Inflammatory macrophage treated with lipopolysaccharide for 4 hours (primary cell): ENCODE measurements at regions not wholly inside any gene's neighbourhood (a gene's known extent, or its start where the extent isn't known, plus 50 kb on each side); places are given as distances from the start of the nearest gene placed in this dataset.
"Not testable (repeated sequence)": the region's sequence is repeated elsewhere in the genome, so short reads cannot be mapped to it uniquely, and the experiment has no call there.

Source experiments
- DNase-seq: peaks from one replicate; pipeline ENCODE4 v3.0.0-alpha.2; 2020

GRCh38 chr5:172525307-172525995, 71.1 kb upstream of the SH3PXD2B start:
- no peak for DNase-seq

GRCh38 chr5:172524573-172525021, 70.3 kb upstream of the SH3PXD2B start:
- DNase-seq: no peak

GRCh38 chr5:172523146-172523745, 68.9 kb upstream of the SH3PXD2B start:
- DNase-seq: no peak

DNA sequence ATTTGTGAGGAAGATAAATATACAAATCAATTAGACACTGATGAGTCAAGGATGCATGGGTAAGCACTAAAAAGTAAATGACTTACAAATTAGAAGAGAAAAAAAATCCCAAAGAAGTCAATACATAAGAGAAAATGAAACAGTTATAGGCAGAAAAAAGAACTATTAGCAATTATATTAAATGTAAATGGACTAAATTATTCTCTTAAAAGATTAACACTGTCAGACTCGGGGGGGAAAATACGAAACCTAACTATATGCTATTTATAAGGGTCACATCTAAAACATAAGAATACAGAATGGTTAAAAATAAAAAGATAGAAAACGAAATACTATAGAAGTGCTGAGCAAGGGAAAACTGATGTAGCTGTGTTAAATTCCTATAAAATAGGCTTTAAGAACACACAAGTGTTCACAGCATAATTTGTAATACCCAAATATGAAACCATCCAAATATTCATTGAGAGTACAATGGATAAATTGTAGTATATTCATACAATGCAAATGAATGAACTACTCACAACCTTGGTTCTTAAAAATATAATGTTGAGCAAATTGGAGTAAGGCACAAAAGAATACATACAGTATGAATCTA, 67.1 kb upstream of the SH3PXD2B start:
- DNase-seq: no peak

DNA sequence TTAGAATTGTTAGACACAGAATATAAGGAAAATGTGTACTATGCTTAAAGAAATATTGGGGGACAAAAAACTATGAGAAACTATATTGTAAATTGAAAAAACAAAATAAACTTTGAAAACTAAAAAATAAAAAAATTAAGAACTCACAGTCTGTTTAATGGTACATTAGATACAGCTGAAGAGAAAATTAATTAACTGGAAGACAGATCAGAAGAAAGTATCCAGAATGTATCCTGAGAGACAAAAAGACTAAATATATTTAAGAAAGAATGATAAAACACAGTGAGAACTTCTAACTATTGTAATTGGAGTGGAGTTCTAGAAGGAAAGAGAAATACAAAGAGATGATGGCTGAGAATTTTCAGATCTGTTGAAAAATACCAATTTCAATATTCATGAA, 57.6 kb upstream of the SH3PXD2B start:
- DNase-seq: no peak

DNA sequence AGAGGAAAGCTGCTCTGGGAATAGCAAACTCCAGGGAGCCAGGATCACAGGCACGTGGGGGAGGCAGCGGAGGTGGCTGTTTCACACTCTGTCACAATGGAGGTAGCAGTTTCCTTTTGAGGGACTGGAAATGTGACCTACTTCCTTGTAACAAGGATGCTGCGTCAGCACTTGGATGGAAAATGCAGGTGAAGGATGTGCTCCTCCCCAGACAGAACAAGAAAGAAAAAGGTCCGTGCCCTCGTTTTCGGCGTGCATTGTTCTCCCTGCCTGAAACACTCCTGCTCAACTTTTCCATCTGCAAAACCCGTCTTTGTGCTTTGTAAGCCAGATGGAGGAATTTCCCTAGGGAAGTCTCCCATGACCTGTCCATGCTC, 55.1 kb upstream of the SH3PXD2B start:
- no peak for DNase-seq

- DNase-seq: no peak
Measured at GRCh38 chr5:172508471-172509404, 54.4 kb upstream of the SH3PXD2B start.

DNA sequence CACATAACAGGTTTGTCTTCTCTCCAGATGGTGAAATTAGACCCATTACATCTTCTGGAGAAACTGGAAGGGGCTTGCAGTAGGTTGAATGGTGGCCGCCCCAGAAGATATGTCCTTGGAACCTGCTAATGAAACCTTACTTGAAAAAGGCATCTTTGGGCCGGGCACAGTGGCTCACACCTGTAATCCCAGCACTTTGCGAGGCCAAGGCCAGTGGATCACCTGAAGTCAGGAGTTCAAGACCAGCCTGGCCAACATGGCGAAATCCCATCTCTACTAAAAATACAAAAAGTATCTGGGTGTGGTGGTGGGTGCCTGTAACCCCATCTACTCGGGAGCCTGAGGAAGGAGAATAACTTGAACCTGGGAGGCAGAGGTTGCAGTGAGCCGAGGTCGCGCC, 53.2 kb upstream of the SH3PXD2B start:
- not testable (repeated sequence) for DNase-seq

DNA sequence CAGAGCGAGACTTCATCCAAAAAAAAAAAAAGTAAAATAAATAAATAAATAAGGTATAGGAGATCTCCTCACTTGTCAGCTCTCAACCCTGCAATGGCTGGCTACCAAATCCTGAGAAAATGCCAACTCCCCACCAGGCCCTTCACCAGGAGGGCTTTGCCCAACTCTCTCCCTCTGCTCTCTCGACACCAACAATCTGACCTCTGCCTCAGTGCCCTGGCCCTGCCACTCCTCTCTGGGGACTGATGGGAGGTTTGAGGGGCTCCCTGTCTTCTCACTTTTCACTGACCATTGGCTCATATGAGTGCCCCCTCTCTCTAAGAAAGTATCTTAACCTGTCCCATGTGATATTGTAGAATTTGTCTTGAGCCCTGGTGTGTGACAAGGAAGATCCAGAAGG, 52.6 kb upstream of the SH3PXD2B start:
- no peak for DNase-seq

DNA sequence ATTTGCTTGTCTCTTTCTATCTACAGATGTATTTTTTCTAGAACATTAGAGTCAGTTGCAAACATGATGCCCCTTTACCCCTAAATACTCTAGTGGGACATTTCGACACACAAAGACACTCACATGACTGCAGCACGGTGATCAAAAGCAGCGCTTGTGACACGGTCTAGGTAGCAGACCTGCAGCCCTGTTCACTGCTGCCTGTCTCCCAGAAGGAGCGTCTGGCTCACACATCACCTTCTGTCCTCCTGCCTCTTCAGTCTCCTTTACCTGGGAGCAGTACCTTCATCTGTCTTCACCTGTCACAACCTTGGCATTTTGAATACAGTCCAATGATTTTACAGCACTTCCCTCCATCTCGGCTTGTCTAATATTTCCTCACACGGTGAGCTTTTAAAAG, 51.9 kb upstream of the SH3PXD2B start:
- DNase-seq: no peak

DNA sequence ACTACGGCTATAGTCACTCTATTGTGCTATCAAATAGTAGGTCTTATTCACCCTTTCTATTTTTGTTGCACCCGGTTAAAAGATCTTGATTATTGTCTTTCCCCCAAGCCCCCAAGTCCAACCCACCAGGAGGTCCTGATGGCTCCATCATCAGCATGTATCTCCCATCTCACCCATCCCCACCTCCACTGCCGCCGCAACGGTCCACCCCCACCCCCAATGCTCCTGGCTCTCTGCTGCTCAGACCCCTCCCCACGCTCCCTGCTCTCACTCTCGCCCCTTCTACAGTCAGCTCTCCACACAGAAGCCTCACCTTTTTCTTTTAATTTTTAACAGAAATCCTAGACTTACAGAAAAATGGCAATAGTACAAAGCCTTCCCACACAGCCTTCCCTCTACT, 51.5 kb upstream of the SH3PXD2B start:
- DNase-seq: no peak

- DNase-seq: no peak
Measured at GRCh38 chr5:172505403-172505759, 51.1 kb upstream of the SH3PXD2B start.

- DNase-seq: no peak
Measured at GRCh38 chr5:172504701-172505402, 50.5 kb upstream of the SH3PXD2B start.

DNA sequence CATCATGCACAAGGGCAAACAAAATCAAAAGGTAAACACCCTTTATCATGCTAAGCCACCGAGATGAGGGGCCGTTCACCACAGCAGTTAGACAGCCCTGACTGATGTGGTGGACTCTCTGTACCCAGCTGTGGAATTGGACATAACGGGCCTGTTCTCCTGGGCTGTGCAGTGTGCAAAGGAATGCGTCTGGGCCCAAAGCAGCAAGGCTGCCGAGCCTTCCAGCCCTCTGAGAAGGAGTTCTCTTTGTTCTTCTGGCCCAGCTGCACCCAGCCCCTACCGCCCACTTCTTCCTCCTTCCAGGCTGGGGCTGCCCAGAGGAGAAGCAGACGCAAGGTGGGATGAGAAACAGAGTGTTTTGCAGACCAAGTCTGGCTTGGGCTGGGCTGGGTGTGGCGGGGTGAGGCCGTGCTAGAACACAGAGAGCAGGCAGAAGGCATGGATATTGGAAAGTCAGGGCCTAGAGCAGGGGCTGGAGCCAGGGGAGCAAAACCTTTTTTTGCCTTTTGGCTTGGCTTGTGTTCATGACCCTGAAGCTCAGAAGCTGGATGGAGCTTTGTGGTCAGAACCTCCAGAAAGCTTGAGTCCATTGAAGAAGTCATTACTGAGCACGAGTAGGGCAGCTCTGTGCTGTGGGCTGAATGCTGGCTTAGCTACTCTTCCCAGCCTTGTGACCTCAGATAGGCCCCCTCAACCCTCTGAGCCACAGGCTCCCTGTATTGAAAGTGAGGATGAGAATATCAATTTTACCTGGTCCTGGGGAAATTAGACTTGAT, 49.8 kb upstream of the SH3PXD2B start:
- peak; percentile 58 for DNase-seq
